ENCODE measurements at regions not wholly inside any gene's neighbourhood (a gene's known extent, or its start where the extent isn't known, plus 50 kb on each side); places are given as distances from the start of the nearest gene placed in this dataset.
A peak's percentile ranks its signal among the peaks of the same experiment; 100 is the strongest.

DNA sequence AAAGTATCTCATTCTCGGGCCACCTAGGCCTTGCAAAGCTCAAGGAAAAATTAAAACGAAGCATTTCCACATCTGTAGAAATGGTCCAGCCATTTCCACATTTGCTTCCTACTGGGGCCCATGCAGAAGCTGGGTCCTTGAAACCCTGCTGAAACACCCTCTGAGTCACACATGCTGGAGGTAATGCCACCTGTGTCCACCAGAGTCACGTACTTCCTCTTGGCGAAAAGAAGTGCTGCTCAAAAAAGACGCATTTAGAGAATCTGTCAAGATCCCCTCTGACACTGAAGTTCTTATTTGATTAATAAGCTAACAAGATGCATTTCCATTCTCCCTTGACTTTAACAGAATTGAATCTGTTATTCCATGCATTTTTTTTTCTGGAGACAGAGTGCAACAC is 423.2 kb downstream of the PREX1 start:
- no peak for ATAC-seq
- Histone ChIP-seq H3K4me1 (no peaks in the 10 kb centered on the region), H3K27ac (no peak overlapping the region), H3K27me3 (no peaks in the 10 kb centered on the region), H3K36me3 (no peaks in the 10 kb centered on the region), H3K9me3 (no peaks in the 10 kb centered on the region), H3K4me3 (no peak overlapping the region)
- WGBS (ENCODE audit: insufficient coverage, low coverage, low lambda C conversion rate, missing lambda C conversion rate): 58% methylated on average over 5 of the region's 5 CpGs
- no peak for DNase-seq
- intact Hi-C loops (cut with DNase I): no loop called here
- TF ChIP-seq POLR2A (IDR thresholded peaks at IDR 0.05) (no peak), CTCF (IDR thresholded peaks at IDR 0.05) (no peak)

GRCh38 chr20:48403167-48403761 is 424.5 kb downstream of the PREX1 start:
- no peaks in the 10 kb centered on the region for H3K4me1 ChIP-seq
- H3K4me3 ChIP-seq: no peak overlapping the region
- no peak overlapping the region for H3K27ac ChIP-seq
- TF ChIP-seq CTCF (IDR thresholded peaks at IDR 0.05) (no peak), POLR2A (IDR thresholded peaks at IDR 0.05) (no peak)
- H3K36me3 ChIP-seq: no peaks in the 10 kb centered on the region
- intact Hi-C loops (cut with DNase I): no loop called here
- DNase-seq: no peak
- 67% methylated on average over 1 of the region's 7 CpGs for WGBS (ENCODE audit: insufficient coverage, low coverage, low lambda C conversion rate, missing lambda C conversion rate)
- ATAC-seq: no peak
- H3K9me3 ChIP-seq: no peaks in the 10 kb centered on the region
- no peaks in the 10 kb centered on the region for H3K27me3 ChIP-seq

- DNase-seq: no peak
- intact Hi-C loops (cut with DNase I): no loop called here
- 74% methylated on average over 6 of the region's 6 CpGs for WGBS (ENCODE audit: insufficient coverage, low coverage, low lambda C conversion rate, missing lambda C conversion rate)
- no peaks in the 10 kb centered on the region for H3K27me3 ChIP-seq
- ATAC-seq: no peak
- no peak overlapping the region for H3K27ac ChIP-seq
- H3K4me3 ChIP-seq: no peak overlapping the region
- no peaks in the 10 kb centered on the region for H3K36me3 ChIP-seq
- H3K9me3 ChIP-seq: no peaks in the 10 kb centered on the region
- no peak for TF ChIP-seq CTCF (IDR thresholded peaks at IDR 0.05)
- TF ChIP-seq POLR2A (IDR thresholded peaks at IDR 0.05): no peak
- no peaks in the 10 kb centered on the region for H3K4me1 ChIP-seq
These were observed 426.4 kb downstream of the PREX1 start for GRCh38 chr20:48401359-48401758.

DNA sequence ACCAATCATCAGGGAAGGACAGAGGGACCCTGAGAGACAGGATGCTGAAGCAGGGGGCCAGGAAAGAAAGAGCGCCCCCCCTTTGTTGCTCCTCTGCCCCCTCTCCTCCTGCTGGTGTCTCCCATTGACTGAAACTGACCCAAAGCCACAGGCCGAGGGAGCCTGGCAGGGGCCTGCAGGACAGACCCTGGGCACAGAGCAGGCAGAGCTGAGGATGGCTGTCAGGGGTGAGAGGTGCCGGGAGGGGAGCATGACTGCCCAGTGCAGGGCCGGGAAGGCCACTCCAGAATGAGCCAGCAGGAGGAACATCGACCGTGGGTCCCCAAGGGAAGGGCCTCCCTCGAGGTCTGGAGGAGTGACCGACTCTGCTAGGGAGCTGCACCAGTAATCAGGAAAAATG is 427.8 kb downstream of the PREX1 start:
- no peak overlapping the region for H3K27ac ChIP-seq
- peak in 1 of 4 donors; percentile 19 for ATAC-seq
- intact Hi-C loops (cut with DNase I): no loop called here
- H3K9me3 ChIP-seq: no peaks in the 10 kb centered on the region
- H3K36me3 ChIP-seq: no peaks in the 10 kb centered on the region
- H3K27me3 ChIP-seq: no peaks in the 10 kb centered on the region
- 40% methylated on average over 3 of the region's 8 CpGs for WGBS (ENCODE audit: insufficient coverage, low coverage, low lambda C conversion rate, missing lambda C conversion rate)
- no peak overlapping the region for H3K4me3 ChIP-seq
- DNase-seq: no peak
- H3K4me1 ChIP-seq: no peaks in the 10 kb centered on the region
- TF ChIP-seq POLR2A (IDR thresholded peaks at IDR 0.05): no peak
- no peak for TF ChIP-seq CTCF (IDR thresholded peaks at IDR 0.05)

Measured in right lobe of liver (tissue), 6 donors.